ENCODE measurements at regions not wholly inside any gene's neighbourhood (a gene's known extent, or its start where the extent isn't known, plus 50 kb on each side); places are given as distances from the start of the nearest gene placed in this dataset.

GRCh38 chr12:125373375-125373774 lies 308.1 kb downstream of the AACS start:
- no peak for DNase-seq

- no peak for DNase-seq
These were observed 311.2 kb downstream of the AACS start for GRCh38 chr12:125376422-125376821.

- DNase-seq = no peak
These were observed 311.9 kb downstream of the AACS start for GRCh38 chr12:125377093-125377492.

GRCh38 chr12:125381373-125381772 lies 316.1 kb downstream of the AACS start:
- no peak for DNase-seq

- DNase-seq = no peak
These were observed 317.7 kb downstream of the AACS start for GRCh38 chr12:125382926-125383325.

- DNase-seq = no peak
These were observed 321.4 kb downstream of the AACS start for GRCh38 chr12:125386652-125387051.

- DNase-seq = no peak
These were observed 322.0 kb downstream of the AACS start for GRCh38 chr12:125387206-125387605.

GRCh38 chr12:125389061-125389697 lies 323.9 kb downstream of the AACS start:
- no peak for DNase-seq

GRCh38 chr12:125393569-125393968 lies 328.3 kb downstream of the AACS start:
- DNase-seq = no peak

- DNase-seq = no peak
These were observed 330.5 kb downstream of the AACS start for GRCh38 chr12:125395583-125396215.

GRCh38 chr12:125399489-125399888 lies 334.3 kb downstream of the AACS start:
- DNase-seq = no peak

GRCh38 chr12:125402874-125403789 lies 337.9 kb downstream of the AACS start:
- no peak for DNase-seq

GRCh38 chr12:125403843-125404242 lies 338.6 kb downstream of the AACS start:
- DNase-seq = no peak

GRCh38 chr12:125406131-125406530 lies 340.9 kb downstream of the AACS start:
- no peak for DNase-seq

- no peak for DNase-seq
These were observed 343.5 kb downstream of the AACS start for GRCh38 chr12:125408718-125409117.

GRCh38 chr12:125412506-125412905 lies 347.3 kb downstream of the AACS start:
- no peak for DNase-seq

GRCh38 chr12:125417446-125417845 lies 352.2 kb downstream of the AACS start:
- DNase-seq = no peak

- no peak for DNase-seq
These were observed 353.8 kb downstream of the AACS start for GRCh38 chr12:125418902-125419564.

GRCh38 chr12:125424909-125425308 lies 359.7 kb downstream of the AACS start:
- no peak for DNase-seq

- DNase-seq = no peak
These were observed 366.3 kb downstream of the AACS start for GRCh38 chr12:125431516-125431915.

GRCh38 chr12:125434131-125434530 lies 368.9 kb downstream of the AACS start:
- DNase-seq = no peak

GRCh38 chr12:125434936-125435443 lies 369.8 kb downstream of the AACS start:
- no peak for DNase-seq

GRCh38 chr12:125435871-125436270 lies 370.6 kb downstream of the AACS start:
- DNase-seq = no peak
